ENCODE measurements at regions not wholly inside any gene's neighbourhood (a gene's known extent, or its start where the extent isn't known, plus 50 kb on each side); places are given as distances from the start of the nearest gene placed in this dataset.

DNA sequence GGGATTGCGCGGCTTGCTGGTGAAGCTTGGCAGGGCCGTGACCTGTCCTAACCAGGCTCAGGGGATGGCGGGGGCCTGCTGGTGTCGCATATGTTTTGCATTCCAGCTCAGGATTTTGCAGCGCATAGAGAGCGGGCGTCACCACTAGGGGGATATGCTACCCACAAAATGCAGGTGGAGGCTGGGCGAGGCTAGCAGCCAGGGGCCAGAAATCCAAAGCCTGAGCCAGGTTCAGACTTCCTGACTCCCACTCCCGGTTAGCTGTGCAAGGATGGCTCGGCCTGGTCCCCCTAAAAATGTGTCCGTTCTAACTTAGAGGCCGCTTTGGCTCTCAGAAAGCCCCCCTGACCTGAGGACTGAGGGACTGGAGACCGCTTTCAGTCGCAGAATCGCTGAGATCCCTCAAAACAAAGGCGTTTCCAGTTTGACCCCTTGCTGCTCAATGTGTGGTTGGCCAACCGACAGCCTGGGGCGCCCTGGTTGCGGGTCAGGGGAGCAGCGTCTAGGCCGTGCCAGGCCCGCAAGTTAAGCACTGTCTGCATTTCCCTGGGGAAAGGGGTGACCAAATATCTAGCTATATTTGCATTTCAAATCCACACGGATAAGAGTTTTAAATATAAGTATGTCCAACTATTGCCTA is 361.1 kb upstream of the AMELY start:
- H3K4me2 ChIP-seq (ENCODE audit: unreplicated experiment) = peak overlapping the region; percentile 59
- H3K27me3 ChIP-seq (replicated peaks; ENCODE audit: insufficient read depth) = no peaks in the 10 kb centered on the region
- H3K79me2 ChIP-seq (ENCODE audit: insufficient read depth) = peaks cover 32% of the 10 kb centered on the region
- peaks cover 12% of the 10 kb centered on the region; the same call in 1 of the 2 replicates for H3K4me1 ChIP-seq (ENCODE audit: insufficient read depth)
- peak overlapping the region; percentile 82 for H3K9ac ChIP-seq
- TF ChIP-seq EZH2phosphoT487 (IDR thresholded peaks at IDR 0.05; ENCODE audit: insufficient read depth, low read depth) (no peak), EZH2 (IDR thresholded peaks at IDR 0.05; ENCODE audit: insufficient read depth, poor library complexity, severe bottlenecking) (no peak)
- H4K20me1 ChIP-seq (ENCODE audit: insufficient read depth) = no peaks in the 10 kb centered on the region
- no peaks in the 10 kb centered on the region for H3K9me3 ChIP-seq (ENCODE audit: low read depth)
- no peaks in the 10 kb centered on the region for H3K9me2 ChIP-seq (ENCODE audit: insufficient read depth)
- H3F3A ChIP-seq (ENCODE audit: insufficient read depth) = 0 out of 2 replicates have a peak, but pooled peaks cover 8% of the 10 kb centered on the region
- 2 to 7% methylated on average over 12 to 18 of the region's 24 CpGs for WGBS, 2 experiments (ENCODE audit: low coverage in 1 of 2, low lambda C conversion rate in 2 of 2, missing lambda C conversion rate in 2 of 2)
- DNase-seq = peak; percentile 57
- H3K36me3 ChIP-seq (ENCODE audit: low read depth) = no peaks in the 10 kb centered on the region
- H3K27ac ChIP-seq = peak overlapping the region; percentile 79
- in situ Hi-C loops (cut with MboI) = loop anchor here (25.0 kb wide), 1 partner anchor 285 kb away; no protein-coding TSS in a partner anchor
- H2AFZ ChIP-seq = peak overlapping the region; percentile 80
- peak overlapping the region; percentile 79 for H3K4me3 ChIP-seq

DNA sequence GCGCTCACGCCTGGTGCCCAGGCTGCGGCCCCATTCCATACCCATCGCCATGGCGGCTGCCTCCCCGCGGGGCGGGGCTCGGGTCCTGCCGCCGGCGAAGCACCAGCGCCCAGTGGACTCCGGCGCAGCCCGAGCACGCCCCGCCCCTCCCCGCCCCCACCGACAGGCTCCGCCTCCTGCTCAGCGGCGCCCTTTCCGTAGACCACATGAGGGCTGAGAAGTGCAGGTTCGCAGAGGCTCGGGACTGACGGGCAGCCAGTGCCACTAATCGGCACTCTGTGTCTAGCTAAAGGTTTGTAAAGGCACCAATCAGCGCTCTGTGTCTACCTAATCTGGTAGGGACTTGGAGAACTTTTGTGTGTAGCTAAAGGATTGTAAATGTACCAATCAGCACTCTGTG is 352.2 kb upstream of the AMELY start:
- H3K9me3 ChIP-seq (ENCODE audit: low read depth) = no peaks in the 10 kb centered on the region
- no peak overlapping the region for H3K4me2 ChIP-seq (ENCODE audit: unreplicated experiment)
- in situ Hi-C loops (cut with MboI) = loop anchor here (25.0 kb wide), 1 partner anchor 276 kb away; no protein-coding TSS in a partner anchor
- H3K9me2 ChIP-seq (ENCODE audit: insufficient read depth) = no peaks in the 10 kb centered on the region
- H3F3A ChIP-seq (ENCODE audit: insufficient read depth) = no peaks in the 10 kb centered on the region
- H4K20me1 ChIP-seq (ENCODE audit: insufficient read depth) = no peaks in the 10 kb centered on the region
- no peak overlapping the region for H3K9ac ChIP-seq
- no peak overlapping the region for H3K4me3 ChIP-seq
- H2AFZ ChIP-seq = no peak overlapping the region
- H3K4me1 ChIP-seq (ENCODE audit: insufficient read depth) = no peaks in the 10 kb centered on the region
- H3K36me3 ChIP-seq (ENCODE audit: low read depth) = no peaks in the 10 kb centered on the region
- no peaks in the 10 kb centered on the region for H3K27me3 ChIP-seq (replicated peaks; ENCODE audit: insufficient read depth)
- no peak for DNase-seq
- no peak overlapping the region for H3K27ac ChIP-seq
- TF ChIP-seq EZH2 (IDR thresholded peaks at IDR 0.05; ENCODE audit: insufficient read depth, poor library complexity, severe bottlenecking) (no peak), EZH2phosphoT487 (IDR thresholded peaks at IDR 0.05; ENCODE audit: insufficient read depth, low read depth) (no peak)
- WGBS, 2 experiments (ENCODE audit: low coverage in 1 of 2, low lambda C conversion rate in 2 of 2, missing lambda C conversion rate in 2 of 2) = 75 to 100% methylated on average over 2 to 24 of the region's 29 CpGs
- no peaks in the 10 kb centered on the region for H3K79me2 ChIP-seq (ENCODE audit: insufficient read depth)

GRCh38 chrY:7262531-7262930 is 351.0 kb upstream of the AMELY start:
- Histone ChIP-seq H3K9me3 (ENCODE audit: low read depth) (no peaks in the 10 kb centered on the region), H3K79me2 (ENCODE audit: insufficient read depth) (no peaks in the 10 kb centered on the region), H3K4me3 (no peak overlapping the region), H3K9me2 (ENCODE audit: insufficient read depth) (no peaks in the 10 kb centered on the region), H3K4me1 (ENCODE audit: insufficient read depth) (no peaks in the 10 kb centered on the region), H3K9ac (no peak overlapping the region), H3K27ac (no peak overlapping the region), H3K27me3 (replicated peaks; ENCODE audit: insufficient read depth) (no peaks in the 10 kb centered on the region; the same call in 1 of the 2 replicates), H3K36me3 (ENCODE audit: low read depth) (no peaks in the 10 kb centered on the region), H3F3A (ENCODE audit: insufficient read depth) (no peaks in the 10 kb centered on the region), H3K4me2 (ENCODE audit: unreplicated experiment) (no peak overlapping the region), H2AFZ (no peak overlapping the region), H4K20me1 (ENCODE audit: insufficient read depth) (no peaks in the 10 kb centered on the region)
- in situ Hi-C loops (cut with MboI) = loop anchor here (25.0 kb wide), 1 partner anchor 275 kb away; no protein-coding TSS in a partner anchor
- no peak for DNase-seq
- no peak for TF ChIP-seq EZH2phosphoT487 (IDR thresholded peaks at IDR 0.05; ENCODE audit: insufficient read depth, low read depth)
- no peak for TF ChIP-seq EZH2 (IDR thresholded peaks at IDR 0.05; ENCODE audit: insufficient read depth, poor library complexity, severe bottlenecking)
- WGBS, 2 experiments (ENCODE audit: low coverage in 1 of 2, low lambda C conversion rate in 2 of 2, missing lambda C conversion rate in 2 of 2) = 87 to 94% methylated on average over 4 of the region's 4 CpGs

DNA sequence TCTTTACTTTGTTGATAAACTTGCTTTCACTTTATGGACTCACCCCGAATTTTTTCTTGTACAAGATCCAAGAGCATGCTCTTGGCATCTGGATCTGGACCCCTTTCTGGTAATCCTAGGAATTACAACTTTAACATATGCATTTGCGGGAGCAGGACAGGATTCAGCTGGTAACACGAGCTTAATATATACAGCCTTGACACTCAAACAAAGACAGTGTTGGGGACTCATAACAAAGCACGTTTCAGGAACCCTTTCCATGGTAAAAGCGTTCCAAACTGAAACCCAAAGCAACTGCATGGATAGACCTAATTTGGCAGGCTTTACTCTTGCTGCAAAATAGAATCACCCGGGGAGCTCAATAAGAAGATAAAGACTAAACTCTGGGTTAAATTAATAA is 349.7 kb upstream of the AMELY start:
- 7 to 17% methylated on average over 6 of the region's 6 CpGs for WGBS, 2 experiments (ENCODE audit: low coverage in 1 of 2, low lambda C conversion rate in 2 of 2, missing lambda C conversion rate in 2 of 2)
- Histone ChIP-seq H3K79me2 (ENCODE audit: insufficient read depth) (no peaks in the 10 kb centered on the region), H3K4me2 (ENCODE audit: unreplicated experiment) (no peak overlapping the region), H3K9me3 (ENCODE audit: low read depth) (no peaks in the 10 kb centered on the region), H3K4me1 (ENCODE audit: insufficient read depth) (no peaks in the 10 kb centered on the region), H3F3A (ENCODE audit: insufficient read depth) (no peaks in the 10 kb centered on the region), H4K20me1 (ENCODE audit: insufficient read depth) (no peaks in the 10 kb centered on the region), H3K27ac (no peak overlapping the region), H3K9me2 (ENCODE audit: insufficient read depth) (no peaks in the 10 kb centered on the region), H3K4me3 (no peak overlapping the region), H3K9ac (no peak overlapping the region), H3K27me3 (replicated peaks; ENCODE audit: insufficient read depth) (no peaks in the 10 kb centered on the region; the same call in 1 of the 2 replicates), H2AFZ (no peak overlapping the region), H3K36me3 (ENCODE audit: low read depth) (no peaks in the 10 kb centered on the region)
- no peak for TF ChIP-seq EZH2phosphoT487 (IDR thresholded peaks at IDR 0.05; ENCODE audit: insufficient read depth, low read depth)
- TF ChIP-seq EZH2 (IDR thresholded peaks at IDR 0.05; ENCODE audit: insufficient read depth, poor library complexity, severe bottlenecking) = no peak
- no peak for DNase-seq
- in situ Hi-C loops (cut with MboI) = loop anchor here (25.0 kb wide), 1 partner anchor 274 kb away; no protein-coding TSS in a partner anchor
